Peyer's patch (tissue), 4 donors: ENCODE measurements at regions not wholly inside any gene's neighbourhood (a gene's known extent, or its start where the extent isn't known, plus 50 kb on each side); places are given as distances from the start of the nearest gene placed in this dataset.
"Not testable (repeated sequence)": the region's sequence is repeated elsewhere in the genome, so short reads cannot be mapped to it uniquely, and the experiment has no call there.

Source experiments
- CTCF ChIP-seq, 6 experiments: fragments of 450-650 bp in 4 of 6; fragments of 200-600 bp in 2 of 6; sonication (generic) in 1 of 6; IDR thresholded peaks; one replicate each; pipeline ENCODE4 v1.5.1; 2017 to 2019; ENCODE audit warnings: antibody characterized with exemption in 6 of 6, mild to moderate bottlenecking in 3 of 6, moderate library complexity in 1 of 6
- POLR2A ChIP-seq, 2 donors: fragments of 450-650 bp; IDR thresholded peaks; one replicate each; pipeline ENCODE4 v1.5.1; 2017; ENCODE audit warnings: antibody characterized with exemption in 2 of 2, mild to moderate bottlenecking in 2 of 2, moderate library complexity in 2 of 2

- not testable (repeated sequence) for TF ChIP-seq CTCF, POLR2A (IDR thresholded peaks at IDR 0.05)
Measured at GRCh38 chr14:51366866-51367599, 127.0 kb downstream of the TMX1 start.
